Liver (tissue), 8 donors: ENCODE measurements at regions not wholly inside any gene's neighbourhood (a gene's known extent, or its start where the extent isn't known, plus 50 kb on each side); places are given as distances from the start of the nearest gene placed in this dataset.

Experiments
- DNase-seq: peaks from one replicate; pipeline ENCODE4 v3.0.0-alpha.2; 2017; ENCODE audit warnings: low spot score
- H3K27ac ChIP-seq, 2 donors: one replicate each; pipeline ENCODE4 v1.7.0; 2013; ENCODE audit warnings: inconsistent platforms in 2 of 2, low read length in 2 of 2, control low read depth in 1 of 2, low read depth in 1 of 2, mild to moderate bottlenecking in 1 of 2
- H3K27me3 ChIP-seq, 4 donors: one replicate each; pipeline versions ENCODE4 v1.6.1 to v1.7.0; 2013; ENCODE audit warnings: low read length in 3 of 4, inconsistent platforms in 1 of 4, mild to moderate bottlenecking in 1 of 4, moderate library complexity in 1 of 4; ENCODE audit not compliant: control insufficient read depth in 4 of 4, insufficient read depth in 4 of 4
- H3K36me3 ChIP-seq, 4 donors: one replicate each; pipeline versions ENCODE4 v1.6.1 to v1.7.0; 2013; ENCODE audit warnings: low read length in 3 of 4, mild to moderate bottlenecking in 3 of 4, low read depth in 1 of 4, moderate library complexity in 1 of 4; ENCODE audit not compliant: control insufficient read depth in 4 of 4, insufficient read depth in 3 of 4
- H3K4me1 ChIP-seq, 4 donors: one replicate each; pipeline versions ENCODE4 v1.6.1 to v1.7.0; 2013; ENCODE audit warnings: low read length in 3 of 4, mild to moderate bottlenecking in 3 of 4, moderate library complexity in 1 of 4; ENCODE audit not compliant: control insufficient read depth in 4 of 4, insufficient read depth in 4 of 4
- H3K4me3 ChIP-seq, 3 donors: one replicate each; pipeline versions ENCODE4 v1.6.1 to v1.7.0; 2013; ENCODE audit warnings: low read length in 3 of 3, control low read depth in 1 of 3, low read depth in 1 of 3, mild to moderate bottlenecking in 1 of 3
- H3K9ac ChIP-seq, 2 donors: one replicate each; pipeline ENCODE4 v1.7.0; 2013; ENCODE audit warnings: low read length in 2 of 2, mild to moderate bottlenecking in 2 of 2, moderate library complexity in 2 of 2, control low read depth in 1 of 2, low read depth in 1 of 2
- H3K9me3 ChIP-seq, 4 donors: one replicate each; pipeline versions ENCODE4 v1.6.1 to v1.7.0; 2013; ENCODE audit warnings: low read length in 3 of 4; ENCODE audit not compliant: control insufficient read depth in 4 of 4
- ATF3 ChIP-seq: IDR thresholded peaks from 2 replicates; pipeline ENCODE4 v1.6.1; 2016; ENCODE audit warnings: antibody characterized with exemption
- CTCF ChIP-seq: fragments of 150-350 bp; IDR thresholded peaks from 2 replicates; pipeline ENCODE4 v1.5.1; 2017; ENCODE audit warnings: improper control_type of control experiment, low read depth, low read length; ENCODE audit not compliant: missing input control
- EGR1 ChIP-seq, 2 donors: IDR thresholded peaks; 2 replicates each; pipeline ENCODE4 v1.6.1; 2016 to 2018; ENCODE audit warnings: antibody characterized with exemption in 2 of 2, low read depth in 2 of 2
- FOXA1 ChIP-seq: IDR thresholded peaks from 2 replicates; pipeline ENCODE4 v1.6.1; 2016; ENCODE audit warnings: antibody characterized with exemption
- FOXA2 ChIP-seq: IDR thresholded peaks from 2 replicates; pipeline ENCODE4 v1.6.1; 2016; ENCODE audit warnings: antibody characterized with exemption
- GABPA ChIP-seq, 2 donors: IDR thresholded peaks in 1 of 2; conservative IDR thresholded peaks in 1 of 2; 2 replicates each; pipeline ENCODE4 v1.6.1; 2016; ENCODE audit warnings: antibody characterized with exemption in 2 of 2, mild to moderate bottlenecking in 1 of 2, moderate library complexity in 1 of 2
- HNF4A ChIP-seq, 2 donors: conservative IDR thresholded peaks; 2 replicates each; pipeline ENCODE4 v1.6.1; 2016; ENCODE audit warnings: antibody characterized with exemption in 2 of 2, mild to moderate bottlenecking in 2 of 2
- HNF4G ChIP-seq: IDR thresholded peaks from 2 replicates; pipeline ENCODE4 v1.6.1; 2016; ENCODE audit warnings: antibody characterized with exemption
- JUND ChIP-seq, 2 donors: IDR thresholded peaks; 2 replicates each; pipeline ENCODE4 v1.6.1; 2016; ENCODE audit warnings: antibody characterized with exemption in 2 of 2
- MAX ChIP-seq: IDR thresholded peaks from 2 replicates; pipeline ENCODE4 v1.6.1; 2016; ENCODE audit warnings: antibody characterized with exemption
- NR2F2 ChIP-seq: IDR thresholded peaks from 2 replicates; pipeline ENCODE4 v1.6.1; 2016; ENCODE audit warnings: antibody characterized with exemption
- RAD21 ChIP-seq, 2 donors: IDR thresholded peaks; 2 replicates each; pipeline ENCODE4 v1.6.1; 2016; ENCODE audit warnings: antibody characterized with exemption in 2 of 2, mild to moderate bottlenecking in 2 of 2
- RXRA ChIP-seq, 2 donors: IDR thresholded peaks; 2 replicates each; pipeline ENCODE4 v1.6.1; 2017 to 2018; ENCODE audit warnings: antibody characterized with exemption in 2 of 2, mild to moderate bottlenecking in 1 of 2
- SP1 ChIP-seq: IDR thresholded peaks from 2 replicates; pipeline ENCODE4 v1.6.1; 2018; ENCODE audit warnings: antibody characterized with exemption, mild to moderate bottlenecking
- TAF1 ChIP-seq: conservative IDR thresholded peaks from 2 replicates; pipeline ENCODE4 v1.6.1; 2016; ENCODE audit warnings: antibody characterized with exemption, mild to moderate bottlenecking
- YY1 ChIP-seq: IDR thresholded peaks from 2 replicates; pipeline ENCODE4 v1.6.1; 2016; ENCODE audit warnings: antibody characterized with exemption, mild to moderate bottlenecking
- ZBTB33 ChIP-seq: IDR thresholded peaks from 2 replicates; pipeline ENCODE4 v1.6.1; 2016; ENCODE audit warnings: antibody characterized with exemption
- WGBS: extraction: QIAGEN DNeasy Blood & Tissue Kit; methylation state at CpG from one replicate; pipeline ENCODE4 v1.1.7; 2013; 5-methylcytosine and 5-hydroxymethylcytosine counted together
- TF ChIP-seq, protein P1 (sequence below): IDR thresholded peaks from 2 replicates; pipeline ENCODE4 v1.6.1; 2016; ENCODE audit warnings: antibody characterized with exemption, mild to moderate bottlenecking
- donor health status: healthy.
- donor health status: healthy.
- donor health status: healthy.
- donor health status: healthy.
- donor health status: healthy.

- no peak overlapping the region for H3K9ac ChIP-seq
- H3K27ac ChIP-seq, result no peak overlapping the region
- H3K27me3 ChIP-seq, result peaks cover 0 to 7% (median 2%) of the 10 kb centered on the region in 4 donors
- H3K4me3 ChIP-seq, result no peak overlapping the region
- peaks cover 0 to 1% (median under 1%) of the 10 kb centered on the region in 4 donors for H3K4me1 ChIP-seq
- H3K9me3 ChIP-seq, result no peaks in the 10 kb centered on the region
- DNase-seq, result no peak
- TF ChIP-seq RAD21 (IDR thresholded peaks at IDR 0.05) (no peak), FOXA1 (no peak), ATF3 (no peak), TAF1 (no peak), NR2F2 (no peak), HNF4A (conservative IDR thresholded peaks at IDR 0.05) (no peak), GABPA (IDR thresholded peaks at IDR 0.05 in 1 of 2, conservative IDR thresholded peaks at IDR 0.05 in 1 of 2) (no peak), YY1 (no peak), RXRA (IDR thresholded peaks at IDR 0.05) (no peak)
- TF ChIP-seq, protein P1, sequence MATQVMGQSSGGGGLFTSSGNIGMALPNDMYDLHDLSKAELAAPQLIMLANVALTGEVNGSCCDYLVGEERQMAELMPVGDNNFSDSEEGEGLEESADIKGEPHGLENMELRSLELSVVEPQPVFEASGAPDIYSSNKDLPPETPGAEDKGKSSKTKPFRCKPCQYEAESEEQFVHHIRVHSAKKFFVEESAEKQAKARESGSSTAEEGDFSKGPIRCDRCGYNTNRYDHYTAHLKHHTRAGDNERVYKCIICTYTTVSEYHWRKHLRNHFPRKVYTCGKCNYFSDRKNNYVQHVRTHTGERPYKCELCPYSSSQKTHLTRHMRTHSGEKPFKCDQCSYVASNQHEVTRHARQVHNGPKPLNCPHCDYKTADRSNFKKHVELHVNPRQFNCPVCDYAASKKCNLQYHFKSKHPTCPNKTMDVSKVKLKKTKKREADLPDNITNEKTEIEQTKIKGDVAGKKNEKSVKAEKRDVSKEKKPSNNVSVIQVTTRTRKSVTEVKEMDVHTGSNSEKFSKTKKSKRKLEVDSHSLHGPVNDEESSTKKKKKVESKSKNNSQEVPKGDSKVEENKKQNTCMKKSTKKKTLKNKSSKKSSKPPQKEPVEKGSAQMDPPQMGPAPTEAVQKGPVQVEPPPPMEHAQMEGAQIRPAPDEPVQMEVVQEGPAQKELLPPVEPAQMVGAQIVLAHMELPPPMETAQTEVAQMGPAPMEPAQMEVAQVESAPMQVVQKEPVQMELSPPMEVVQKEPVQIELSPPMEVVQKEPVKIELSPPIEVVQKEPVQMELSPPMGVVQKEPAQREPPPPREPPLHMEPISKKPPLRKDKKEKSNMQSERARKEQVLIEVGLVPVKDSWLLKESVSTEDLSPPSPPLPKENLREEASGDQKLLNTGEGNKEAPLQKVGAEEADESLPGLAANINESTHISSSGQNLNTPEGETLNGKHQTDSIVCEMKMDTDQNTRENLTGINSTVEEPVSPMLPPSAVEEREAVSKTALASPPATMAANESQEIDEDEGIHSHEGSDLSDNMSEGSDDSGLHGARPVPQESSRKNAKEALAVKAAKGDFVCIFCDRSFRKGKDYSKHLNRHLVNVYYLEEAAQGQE, result no peak
- WGBS, result 75% methylated on average over 3 of the region's 3 CpGs
- no peaks in the 10 kb centered on the region for H3K36me3 ChIP-seq
Measured at GRCh38 chr3:44016818-44017217, 224.9 kb upstream of the TOPAZ1 start.

- Histone ChIP-seq H3K4me1 (peaks cover 0 to 7% (median 6%) of the 10 kb centered on the region in 4 donors), H3K27ac (no peak overlapping the region), H3K9me3 (no peaks in the 10 kb centered on the region), H3K27me3 (peaks cover 0 to 11% (median 2%) of the 10 kb centered on the region in 4 donors), H3K4me3 (no peak overlapping the region), H3K36me3 (no peaks in the 10 kb centered on the region), H3K9ac (no peak overlapping the region)
- TF ChIP-seq ZBTB33 (no peak), RXRA (IDR thresholded peaks at IDR 0.05) (no peak), SP1 (no peak), TAF1 (no peak), FOXA2 (no peak), NR2F2 (no peak), JUND (IDR thresholded peaks at IDR 0.05) (no peak), GABPA (IDR thresholded peaks at IDR 0.05 in 1 of 2, conservative IDR thresholded peaks at IDR 0.05 in 1 of 2) (no peak), YY1 (no peak), RAD21 (IDR thresholded peaks at IDR 0.05) (no peak), ATF3 (no peak), HNF4G (no peak), EGR1 (IDR thresholded peaks at IDR 0.05; ENCODE audit: low read depth in 2 of 2) (no peak), HNF4A (conservative IDR thresholded peaks at IDR 0.05) (no peak), FOXA1 (no peak), CTCF (no peak), MAX (no peak)
- TF ChIP-seq, protein P1, result no peak
- DNase-seq, result no peak
- 82% methylated on average over 9 of the region's 9 CpGs for WGBS
Measured at GRCh38 chr3:44018926-44019325, 222.8 kb upstream of the TOPAZ1 start.
